ENCODE measurements at regions not wholly inside any gene's neighbourhood (a gene's known extent, or its start where the extent isn't known, plus 50 kb on each side); places are given as distances from the start of the nearest gene placed in this dataset.

DNA sequence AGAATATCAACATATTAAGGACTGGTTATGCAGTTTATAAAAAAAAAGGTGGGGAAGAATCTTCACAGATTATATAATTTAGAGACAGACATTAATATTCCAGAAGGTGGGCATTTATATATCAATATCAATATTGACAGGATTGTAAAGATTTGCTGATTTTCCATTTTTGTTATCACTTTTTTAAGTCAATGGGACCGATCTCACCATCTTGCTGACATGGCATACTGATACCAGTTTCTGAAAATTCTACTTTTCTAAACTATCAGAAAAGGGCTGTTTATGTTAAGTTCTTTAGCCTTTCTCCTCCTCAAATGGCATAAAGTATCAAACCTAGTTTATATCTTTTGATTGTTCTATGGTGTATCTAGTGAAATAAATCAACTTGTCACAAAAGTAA is 344.1 kb upstream of the SOX5 start:
- Histone ChIP-seq H3K27ac (ENCODE audit: low read depth, low read length) (no peak overlapping the region), H3K4me1 (ENCODE audit: insufficient read depth, low read length) (no peaks in the 10 kb centered on the region), H3K9me3 (ENCODE audit: low read depth, low read length) (no peaks in the 10 kb centered on the region), H4K20me1 (ENCODE audit: insufficient read depth, low read length) (no peaks in the 10 kb centered on the region), H3K27me3 (ENCODE audit: insufficient read depth, low read length) (no peaks in the 10 kb centered on the region), H3K79me2 (ENCODE audit: insufficient read depth, low read length) (no peaks in the 10 kb centered on the region), H3K36me3 (ENCODE audit: insufficient read depth, low read length) (no peaks in the 10 kb centered on the region), H3K4me3 (ENCODE audit: insufficient read depth, low read length) (no peak overlapping the region), H3K4me2 (ENCODE audit: insufficient read depth, low read length) (no peak overlapping the region), H2AFZ (ENCODE audit: low read length) (no peak overlapping the region)
- TF ChIP-seq CTCF (IDR thresholded peaks at IDR 0.05; ENCODE audit: extremely low read depth, low read depth, low read length) = no peak
- DNase-seq (ENCODE audit: insufficient read length, low spot score, missing footprints) = no peak

DNA sequence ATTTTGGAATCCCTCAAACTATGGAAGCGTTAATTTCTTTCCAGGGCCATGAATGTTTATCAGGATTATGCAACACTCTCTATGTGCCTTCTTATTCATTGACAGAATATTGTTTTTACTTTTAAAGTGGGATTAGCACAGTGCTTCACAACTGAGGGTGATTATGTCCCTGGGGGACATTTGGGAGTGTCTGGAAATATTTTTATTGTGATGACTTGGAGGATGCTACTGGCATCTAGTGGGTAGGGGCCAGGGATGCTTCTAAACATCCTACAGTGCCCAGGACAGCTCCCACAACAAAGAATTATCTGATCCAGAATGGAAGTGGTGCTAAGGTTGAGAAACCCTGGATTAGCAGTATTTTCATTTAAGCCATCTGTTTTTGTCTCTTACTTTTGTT is 338.5 kb upstream of the SOX5 start:
- Histone ChIP-seq H3K27me3 (ENCODE audit: insufficient read depth, low read length) (no peaks in the 10 kb centered on the region), H3K4me3 (ENCODE audit: insufficient read depth, low read length) (no peak overlapping the region), H3K9me3 (ENCODE audit: low read depth, low read length) (no peaks in the 10 kb centered on the region), H3K27ac (ENCODE audit: low read depth, low read length) (no peak overlapping the region), H3K4me2 (ENCODE audit: insufficient read depth, low read length) (no peak overlapping the region), H3K79me2 (ENCODE audit: insufficient read depth, low read length) (no peaks in the 10 kb centered on the region), H4K20me1 (ENCODE audit: insufficient read depth, low read length) (no peaks in the 10 kb centered on the region), H2AFZ (ENCODE audit: low read length) (no peak overlapping the region), H3K4me1 (ENCODE audit: insufficient read depth, low read length) (no peaks in the 10 kb centered on the region), H3K36me3 (ENCODE audit: insufficient read depth, low read length) (no peaks in the 10 kb centered on the region)
- DNase-seq (ENCODE audit: insufficient read length, low spot score, missing footprints) = no peak
- TF ChIP-seq CTCF (IDR thresholded peaks at IDR 0.05; ENCODE audit: extremely low read depth, low read depth, low read length) = no peak

- H3K36me3 ChIP-seq (ENCODE audit: insufficient read depth, low read length) = no peaks in the 10 kb centered on the region
- H3K4me1 ChIP-seq (ENCODE audit: insufficient read depth, low read length) = no peaks in the 10 kb centered on the region
- H3K79me2 ChIP-seq (ENCODE audit: insufficient read depth, low read length) = no peaks in the 10 kb centered on the region
- H2AFZ ChIP-seq (ENCODE audit: low read length) = no peak overlapping the region
- no peaks in the 10 kb centered on the region for H3K27me3 ChIP-seq (ENCODE audit: insufficient read depth, low read length)
- no peak for TF ChIP-seq CTCF (IDR thresholded peaks at IDR 0.05; ENCODE audit: extremely low read depth, low read depth, low read length)
- no peak overlapping the region for H3K4me3 ChIP-seq (ENCODE audit: insufficient read depth, low read length)
- H3K27ac ChIP-seq (ENCODE audit: low read depth, low read length) = no peak overlapping the region
- no peak for DNase-seq (ENCODE audit: insufficient read length, low spot score, missing footprints)
- H3K9me3 ChIP-seq (ENCODE audit: low read depth, low read length) = no peaks in the 10 kb centered on the region
- H4K20me1 ChIP-seq (ENCODE audit: insufficient read depth, low read length) = no peaks in the 10 kb centered on the region
- H3K4me2 ChIP-seq (ENCODE audit: insufficient read depth, low read length) = no peak overlapping the region
Measured at GRCh38 chr12:24285448-24285847, 336.0 kb upstream of the SOX5 start.

GRCh38 chr12:24281341-24281740 is 331.9 kb upstream of the SOX5 start:
- H3K27me3 ChIP-seq (ENCODE audit: insufficient read depth, low read length) = no peaks in the 10 kb centered on the region
- no peaks in the 10 kb centered on the region for H3K4me1 ChIP-seq (ENCODE audit: insufficient read depth, low read length)
- no peaks in the 10 kb centered on the region for H3K79me2 ChIP-seq (ENCODE audit: insufficient read depth, low read length)
- no peak overlapping the region for H3K4me2 ChIP-seq (ENCODE audit: insufficient read depth, low read length)
- H3K36me3 ChIP-seq (ENCODE audit: insufficient read depth, low read length) = no peaks in the 10 kb centered on the region
- no peak for DNase-seq (ENCODE audit: insufficient read length, low spot score, missing footprints)
- H3K4me3 ChIP-seq (ENCODE audit: insufficient read depth, low read length) = no peak overlapping the region
- no peak for TF ChIP-seq CTCF (IDR thresholded peaks at IDR 0.05; ENCODE audit: extremely low read depth, low read depth, low read length)
- H3K27ac ChIP-seq (ENCODE audit: low read depth, low read length) = no peak overlapping the region
- no peaks in the 10 kb centered on the region for H3K9me3 ChIP-seq (ENCODE audit: low read depth, low read length)
- H4K20me1 ChIP-seq (ENCODE audit: insufficient read depth, low read length) = no peaks in the 10 kb centered on the region
- no peak overlapping the region for H2AFZ ChIP-seq (ENCODE audit: low read length)
